GM19468 (cell line): ENCODE measurements at regions not wholly inside any gene's neighbourhood (a gene's known extent, or its start where the extent isn't known, plus 50 kb on each side); places are given as distances from the start of the nearest gene placed in this dataset.

Experiments
- ATAC-seq: cut with Tn5 transposase; IDR thresholded peaks from one replicate; pipeline ENCODE4 v1.9.1; 2021; ENCODE audit warnings: mild to moderate bottlenecking, moderate library complexity, moderate number of reproducible peaks; ENCODE audit not compliant: unreplicated experiment; ENCODE audit errors: extremely low read depth

- no peak for ATAC-seq
Measured at GRCh38 chr12:78672033-78672432, 192.5 kb upstream of the SYT1 start.

GRCh38 chr12:78674311-78675090 is 190.1 kb upstream of the SYT1 start:
- ATAC-seq = no peak

- no peak for ATAC-seq
Measured at GRCh38 chr12:78680596-78680995, 184.0 kb upstream of the SYT1 start.

GRCh38 chr12:78683031-78683430 is 181.5 kb upstream of the SYT1 start:
- ATAC-seq = no peak

- no peak for ATAC-seq
Measured at GRCh38 chr12:78683626-78684025, 180.9 kb upstream of the SYT1 start.

- ATAC-seq = no peak
Measured at GRCh38 chr12:78684419-78684818, 180.2 kb upstream of the SYT1 start.

GRCh38 chr12:78695749-78696148 is 168.8 kb upstream of the SYT1 start:
- no peak for ATAC-seq

GRCh38 chr12:78696267-78696666 is 168.3 kb upstream of the SYT1 start:
- no peak for ATAC-seq

- no peak for ATAC-seq
Measured at GRCh38 chr12:78697817-78698415, 166.7 kb upstream of the SYT1 start.

- ATAC-seq = no peak
Measured at GRCh38 chr12:78698747-78699146, 165.8 kb upstream of the SYT1 start.

GRCh38 chr12:78700565-78700964 is 164.0 kb upstream of the SYT1 start:
- ATAC-seq = no peak

GRCh38 chr12:78703820-78704525 is 160.6 kb upstream of the SYT1 start:
- no peak for ATAC-seq

GRCh38 chr12:78711954-78712353 is 152.6 kb upstream of the SYT1 start:
- no peak for ATAC-seq

- no peak for ATAC-seq
Measured at GRCh38 chr12:78712834-78713481, 151.6 kb upstream of the SYT1 start.

GRCh38 chr12:78719721-78720120 is 144.9 kb upstream of the SYT1 start:
- ATAC-seq = no peak

- ATAC-seq = no peak
Measured at GRCh38 chr12:78721906-78722305, 142.7 kb upstream of the SYT1 start.

- no peak for ATAC-seq
Measured at GRCh38 chr12:78725033-78725432, 139.5 kb upstream of the SYT1 start.

GRCh38 chr12:78725951-78726580 is 138.5 kb upstream of the SYT1 start:
- ATAC-seq = no peak

GRCh38 chr12:78726854-78727253 is 137.7 kb upstream of the SYT1 start:
- no peak for ATAC-seq

GRCh38 chr12:78732481-78732880 is 132.1 kb upstream of the SYT1 start:
- no peak for ATAC-seq
